Endodermal cell (in vitro differentiated cells): ENCODE measurements at regions not wholly inside any gene's neighbourhood (a gene's known extent, or its start where the extent isn't known, plus 50 kb on each side); places are given as distances from the start of the nearest gene placed in this dataset.
"Not testable (repeated sequence)": the region's sequence is repeated elsewhere in the genome, so short reads cannot be mapped to it uniquely, and the experiment has no call there.

Source experiments
- DNase-seq: peaks from one replicate; pipeline ENCODE4 v3.0.0-alpha.2; 2017
- H3K27ac ChIP-seq: 2 replicates; pipeline ENCODE4 v1.5.1; 2013; ENCODE audit warnings: mild to moderate bottlenecking, low read depth, low read length, moderate library complexity
- H3K27me3 ChIP-seq: 2 replicates; pipeline ENCODE4 v1.6.1; 2013; ENCODE audit warnings: mild to moderate bottlenecking, low read length, moderate library complexity; ENCODE audit not compliant: insufficient read depth, control insufficient read depth, poor library complexity, severe bottlenecking
- H3K36me3 ChIP-seq: 2 replicates; pipeline ENCODE4 v1.7.0; 2013; ENCODE audit warnings: mild to moderate bottlenecking, low read length, moderate library complexity; ENCODE audit not compliant: control insufficient read depth, insufficient read depth
- H3K4me1 ChIP-seq: one replicate; pipeline ENCODE4 v1.7.0; 2013; ENCODE audit warnings: low read length; ENCODE audit not compliant: control insufficient read depth, insufficient read depth
- H3K4me3 ChIP-seq: 2 replicates; pipeline ENCODE4 v1.5.1; 2013; ENCODE audit warnings: mild to moderate bottlenecking, low read length, moderate library complexity
- H3K9ac ChIP-seq: 2 replicates; pipeline ENCODE4 v1.6.1; 2013; ENCODE audit warnings: mild to moderate bottlenecking, low read length, moderate library complexity; ENCODE audit not compliant: poor library complexity, severe bottlenecking; ENCODE audit errors: extremely low read depth
- H3K9me3 ChIP-seq: 2 replicates; pipeline ENCODE4 v1.6.1; 2013; ENCODE audit warnings: mild to moderate bottlenecking, low read length, moderate library complexity; ENCODE audit not compliant: control insufficient read depth
- H3K27ac Mint-ChIP-seq: 2 replicates; pipeline ENCODE4 v1.8.0; 2020; ENCODE audit warnings: mixed read lengths
- H3K27me3 Mint-ChIP-seq: 2 replicates; pipeline ENCODE4 v1.8.0; 2021; ENCODE audit warnings: mild to moderate bottlenecking, mixed read lengths; ENCODE audit not compliant: insufficient read depth
- H3K36me3 Mint-ChIP-seq: 2 replicates; pipeline ENCODE4 v1.8.0; 2020; ENCODE audit warnings: low read depth, mixed read lengths
- H3K4me1 Mint-ChIP-seq: 2 replicates; pipeline ENCODE4 v1.8.0; 2020; ENCODE audit warnings: mixed read lengths
- H3K4me3 Mint-ChIP-seq: 2 replicates; pipeline ENCODE4 v1.8.0; 2020; ENCODE audit warnings: mild to moderate bottlenecking, moderate library complexity, mixed read lengths
- H3K9me3 Mint-ChIP-seq: 2 replicates; pipeline ENCODE4 v1.8.0; 2020; ENCODE audit warnings: mild to moderate bottlenecking, mixed read lengths
- CTCF ChIP-seq: fragments of 200-600 bp; sonication (generic); conservative IDR thresholded peaks from 2 replicates; pipeline ENCODE4 v1.5.0; 2021; ENCODE audit warnings: antibody characterized with exemption, mild to moderate bottlenecking
- WGBS, 2 experiments: methylation state at CpG; one replicate each; pipeline versions ENCODE4 v1.1.5 to v1.1.7; 2013; ENCODE audit warnings: missing lambda C conversion rate in 2 of 2, mixed read lengths in 1 of 2; ENCODE audit not compliant: insufficient coverage in 1 of 2, insufficient read length in 1 of 2; 5-methylcytosine and 5-hydroxymethylcytosine counted together

- 54 to 68% methylated on average over 2 to 7 of the region's 7 CpGs for WGBS, 2 experiments
- H3K36me3 ChIP-seq, result no peaks in the 10 kb centered on the region
- no peaks in the 10 kb centered on the region for H3K27me3 ChIP-seq
- peak overlapping the region; percentile 74 for H3K27ac ChIP-seq
- H3K4me3 Mint-ChIP-seq, result no peak overlapping the region
- H3K27me3 Mint-ChIP-seq, result peaks cover 33% of the 10 kb centered on the region
- peaks cover 4% of the 10 kb centered on the region for H3K4me1 Mint-ChIP-seq
- no peaks in the 10 kb centered on the region for H3K4me1 ChIP-seq
- H3K4me3 ChIP-seq, result no peak overlapping the region
- H3K36me3 Mint-ChIP-seq, result no peaks in the 10 kb centered on the region
- peak; percentile 48 for DNase-seq
- H3K9ac ChIP-seq, result no peak overlapping the region
- H3K9me3 ChIP-seq, result peaks cover 21% of the 10 kb centered on the region
- H3K9me3 Mint-ChIP-seq, result peaks cover 16% of the 10 kb centered on the region
- no peak for TF ChIP-seq CTCF
- H3K27ac Mint-ChIP-seq, result no peak overlapping the region
Observed at GRCh38 chr14:82805892-82806825, 1272.5 kb upstream of the SEL1L start.

- WGBS, 2 experiments, result 93 to 100% methylated on average over 2 of the region's 2 CpGs
- Mint-ChIP-seq H3K27ac (no peak overlapping the region), H3K4me3 (no peak overlapping the region)
Observed at GRCh38 chr14:82811246-82811645, 1277.6 kb upstream of the SEL1L start.

GRCh38 chr14:82814339-82814738 lies 1280.7 kb upstream of the SEL1L start:
- H3K9me3 Mint-ChIP-seq, H3K4me3 Mint-ChIP-seq, H3K27me3 ChIP-seq, H3K9me3 ChIP-seq, H3K4me1 ChIP-seq, DNase-seq, H3K4me1 Mint-ChIP-seq, H3K27ac ChIP-seq, H3K36me3 Mint-ChIP-seq, H3K27me3 Mint-ChIP-seq, H3K9ac ChIP-seq, H3K4me3 ChIP-seq, H3K27ac Mint-ChIP-seq, H3K36me3 ChIP-seq: not testable (repeated sequence)
- 95% methylated on average over 22 of the region's 28 CpGs; no CpG with 5 or more reads in 1 of the 2 experiments for WGBS, 2 experiments

More at GRCh38 chr14:82811246-82811645, 1277.6 kb upstream of the SEL1L start:
- Mint-ChIP-seq H3K9me3 (peaks cover 6% of the 10 kb centered on the region), H3K27me3 (peaks cover 15% of the 10 kb centered on the region), H3K4me1 (peaks cover 1% of the 10 kb centered on the region), H3K36me3 (no peaks in the 10 kb centered on the region)
- Histone ChIP-seq H3K9me3 (no peaks in the 10 kb centered on the region), H3K4me1 (no peaks in the 10 kb centered on the region), H3K36me3 (no peaks in the 10 kb centered on the region), H3K27ac (no peak overlapping the region), H3K4me3 (no peak overlapping the region), H3K9ac (no peak overlapping the region), H3K27me3 (no peaks in the 10 kb centered on the region)
- no peak for DNase-seq
- no peak for TF ChIP-seq CTCF
